Osteoblast (primary cell): ENCODE measurements at regions not wholly inside any gene's neighbourhood (a gene's known extent, or its start where the extent isn't known, plus 50 kb on each side); places are given as distances from the start of the nearest gene placed in this dataset.
A peak's percentile ranks its signal among the peaks of the same experiment; 100 is the strongest.

ENCODE experiments used
- DNase-seq: peaks from one replicate; pipeline ENCODE4 v3.0.0; 2011; ENCODE audit warnings: low spot score, mixed read lengths; ENCODE audit not compliant: insufficient read length; ENCODE audit errors: missing footprints
- H2AFZ ChIP-seq: 2 replicates; pipeline ENCODE4 v1.6.0; 2011; ENCODE audit warnings: mild to moderate bottlenecking, low read length
- H3K27ac ChIP-seq: 2 replicates; pipeline ENCODE4 v1.5.1; 2011; ENCODE audit warnings: mild to moderate bottlenecking, low read depth, low read length, moderate library complexity
- H3K27me3 ChIP-seq: 2 replicates; pipeline ENCODE4 v1.6.0; 2012; ENCODE audit warnings: mild to moderate bottlenecking, control low read depth, inconsistent platforms, low read length, moderate library complexity; ENCODE audit not compliant: insufficient read depth
- H3K36me3 ChIP-seq: 2 replicates; pipeline ENCODE4 v1.5.1; 2011; ENCODE audit warnings: mild to moderate bottlenecking, low read length, control low read depth, moderate library complexity; ENCODE audit not compliant: insufficient read depth
- H3K4me1 ChIP-seq: 2 replicates; pipeline ENCODE4 v1.5.1; 2011; ENCODE audit warnings: mild to moderate bottlenecking, low read length, control low read depth, moderate library complexity; ENCODE audit not compliant: insufficient read depth
- H3K4me2 ChIP-seq: 2 replicates; pipeline ENCODE4 v1.6.0; 2011; ENCODE audit warnings: mild to moderate bottlenecking, low read length; ENCODE audit not compliant: insufficient read depth
- H3K4me3 ChIP-seq: fragments of 200-600 bp; sonication (generic); 3 replicates; pipeline ENCODE4 v1.5.1; 2012; ENCODE audit warnings: mild to moderate bottlenecking, low read length, inconsistent platforms; ENCODE audit not compliant: insufficient read depth
- H3K79me2 ChIP-seq: 2 replicates; pipeline ENCODE4 v1.6.0; 2012; ENCODE audit warnings: mild to moderate bottlenecking, low read length, control low read depth, inconsistent platforms; ENCODE audit not compliant: insufficient read depth
- H3K9me3 ChIP-seq: 2 replicates; pipeline ENCODE4 v1.5.1; 2011; ENCODE audit warnings: low read depth, low read length, control low read depth
- H4K20me1 ChIP-seq: 2 replicates; pipeline ENCODE4 v1.6.0; 2012; ENCODE audit warnings: mild to moderate bottlenecking, low read length, control low read depth; ENCODE audit not compliant: insufficient read depth
- TF ChIP-seq, protein P1 (sequence below): IDR thresholded peaks from 2 replicates; pipeline ENCODE4 v1.5.1; 2011; ENCODE audit warnings: mild to moderate bottlenecking, low read depth, low read length, moderate library complexity; ENCODE audit errors: extremely low read depth

DNA sequence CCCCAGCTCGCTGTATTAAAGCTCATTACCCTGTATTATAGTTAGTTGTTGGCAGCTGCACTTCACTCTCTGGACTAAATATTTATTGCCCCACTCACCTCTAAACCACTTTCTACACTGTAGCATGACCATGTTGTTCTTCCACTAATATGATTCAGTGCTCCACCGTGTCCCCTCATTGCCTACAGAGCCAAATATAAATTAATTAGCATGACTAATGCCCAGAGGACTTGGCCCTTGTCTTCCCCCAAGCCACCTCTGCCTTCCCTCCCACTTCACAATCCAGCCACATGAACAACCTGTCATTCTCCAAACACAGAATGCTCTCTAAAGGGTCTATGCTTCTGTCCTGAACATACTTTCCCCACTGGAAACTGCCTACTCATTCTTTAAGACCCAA lies 276.5 kb downstream of the PLPP3 start:
- no peaks in the 10 kb centered on the region for H3K79me2 ChIP-seq
- TF ChIP-seq, protein P1, sequence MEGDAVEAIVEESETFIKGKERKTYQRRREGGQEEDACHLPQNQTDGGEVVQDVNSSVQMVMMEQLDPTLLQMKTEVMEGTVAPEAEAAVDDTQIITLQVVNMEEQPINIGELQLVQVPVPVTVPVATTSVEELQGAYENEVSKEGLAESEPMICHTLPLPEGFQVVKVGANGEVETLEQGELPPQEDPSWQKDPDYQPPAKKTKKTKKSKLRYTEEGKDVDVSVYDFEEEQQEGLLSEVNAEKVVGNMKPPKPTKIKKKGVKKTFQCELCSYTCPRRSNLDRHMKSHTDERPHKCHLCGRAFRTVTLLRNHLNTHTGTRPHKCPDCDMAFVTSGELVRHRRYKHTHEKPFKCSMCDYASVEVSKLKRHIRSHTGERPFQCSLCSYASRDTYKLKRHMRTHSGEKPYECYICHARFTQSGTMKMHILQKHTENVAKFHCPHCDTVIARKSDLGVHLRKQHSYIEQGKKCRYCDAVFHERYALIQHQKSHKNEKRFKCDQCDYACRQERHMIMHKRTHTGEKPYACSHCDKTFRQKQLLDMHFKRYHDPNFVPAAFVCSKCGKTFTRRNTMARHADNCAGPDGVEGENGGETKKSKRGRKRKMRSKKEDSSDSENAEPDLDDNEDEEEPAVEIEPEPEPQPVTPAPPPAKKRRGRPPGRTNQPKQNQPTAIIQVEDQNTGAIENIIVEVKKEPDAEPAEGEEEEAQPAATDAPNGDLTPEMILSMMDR: no peak
- DNase-seq: no peak
- H3K4me3 ChIP-seq: no peak overlapping the region
- no peak overlapping the region for H2AFZ ChIP-seq
- H3K4me1 ChIP-seq: peaks cover 14% of the 10 kb centered on the region
- no peak overlapping the region for H3K27ac ChIP-seq
- H3K36me3 ChIP-seq: no peaks in the 10 kb centered on the region
- H3K9me3 ChIP-seq: no peaks in the 10 kb centered on the region
- H3K4me2 ChIP-seq: no peak overlapping the region
- no peaks in the 10 kb centered on the region for H4K20me1 ChIP-seq
- H3K27me3 ChIP-seq: no peaks in the 10 kb centered on the region

DNA sequence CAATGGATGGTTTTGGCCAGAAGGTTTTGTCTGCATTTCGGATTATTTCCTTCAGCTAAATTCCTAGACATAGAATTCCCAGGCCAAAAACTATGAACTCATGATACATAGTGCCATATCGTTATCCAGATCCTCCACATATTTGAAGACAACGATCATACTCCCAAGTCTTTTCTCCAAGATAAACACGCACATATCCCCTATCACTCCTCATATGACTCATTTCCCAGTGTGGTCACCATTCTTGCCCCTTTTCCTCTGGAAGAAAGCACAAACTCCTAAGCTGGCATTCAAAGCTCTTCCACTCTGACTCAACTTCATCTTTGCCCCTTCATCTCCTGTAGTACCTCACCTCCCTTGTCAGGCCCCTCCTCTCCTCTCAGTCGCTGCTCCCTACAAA lies 277.6 kb downstream of the PLPP3 start:
- H2AFZ ChIP-seq: no peak overlapping the region
- H3K79me2 ChIP-seq: no peaks in the 10 kb centered on the region
- DNase-seq: peak; percentile 93
- H3K4me1 ChIP-seq: peaks cover 14% of the 10 kb centered on the region
- no peaks in the 10 kb centered on the region for H4K20me1 ChIP-seq
- peak overlapping the region; percentile 12 for H3K27ac ChIP-seq
- H3K27me3 ChIP-seq: no peaks in the 10 kb centered on the region
- no peaks in the 10 kb centered on the region for H3K36me3 ChIP-seq
- TF ChIP-seq, protein P1: no peak
- H3K9me3 ChIP-seq: no peaks in the 10 kb centered on the region
- no peak overlapping the region for H3K4me2 ChIP-seq
- H3K4me3 ChIP-seq: no peak overlapping the region

DNA sequence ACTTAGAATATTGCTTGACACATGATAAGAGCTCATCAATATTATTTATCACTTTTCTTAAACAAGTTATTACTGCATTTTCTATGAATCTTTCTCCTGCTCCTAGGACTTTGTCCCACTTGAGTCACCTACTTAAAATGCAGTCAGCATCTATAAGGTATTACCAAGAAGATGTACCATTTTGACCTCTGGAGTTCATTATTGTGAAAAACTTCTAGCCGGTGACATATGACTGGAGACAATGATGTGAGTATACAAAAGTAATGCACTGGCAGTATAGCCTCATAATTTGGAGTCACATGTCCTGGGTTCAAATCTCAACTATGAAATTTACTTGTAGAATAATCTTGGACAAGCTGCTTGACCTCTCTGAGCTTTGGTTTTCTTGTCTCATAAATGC lies 278.5 kb downstream of the PLPP3 start:
- H3K27me3 ChIP-seq: no peaks in the 10 kb centered on the region
- H3K4me3 ChIP-seq: no peak overlapping the region
- DNase-seq: no peak
- H3K4me1 ChIP-seq: peaks cover 14% of the 10 kb centered on the region
- no peak overlapping the region for H2AFZ ChIP-seq
- no peak overlapping the region for H3K27ac ChIP-seq
- no peak overlapping the region for H3K4me2 ChIP-seq
- no peaks in the 10 kb centered on the region for H3K9me3 ChIP-seq
- no peaks in the 10 kb centered on the region for H3K79me2 ChIP-seq
- H4K20me1 ChIP-seq: no peaks in the 10 kb centered on the region
- TF ChIP-seq, protein P1: no peak
- no peaks in the 10 kb centered on the region for H3K36me3 ChIP-seq

DNA sequence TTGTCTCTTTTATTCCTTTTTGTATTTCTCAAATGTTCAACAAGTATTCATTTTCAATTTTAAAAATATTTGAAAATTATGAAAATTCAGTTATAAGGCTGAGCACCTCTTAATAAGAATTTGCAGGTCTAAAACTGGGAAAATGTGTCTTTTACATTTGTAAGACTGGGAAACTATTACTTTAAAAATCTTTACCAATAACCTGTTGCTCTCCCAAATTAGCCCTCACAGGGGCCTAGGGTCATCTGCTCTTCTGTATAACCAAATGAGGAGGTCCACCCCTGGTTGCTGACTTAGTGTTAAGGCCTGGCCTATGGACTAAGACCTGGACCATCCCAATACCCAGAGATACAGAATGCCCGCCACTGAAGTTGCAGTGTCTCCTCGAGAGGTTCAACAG lies 280.5 kb downstream of the PLPP3 start:
- no peaks in the 10 kb centered on the region for H3K79me2 ChIP-seq
- no peak overlapping the region for H3K27ac ChIP-seq
- no peak for DNase-seq
- H3K4me3 ChIP-seq: no peak overlapping the region
- no peaks in the 10 kb centered on the region for H3K9me3 ChIP-seq
- H2AFZ ChIP-seq: no peak overlapping the region
- H3K36me3 ChIP-seq: no peaks in the 10 kb centered on the region
- no peaks in the 10 kb centered on the region for H3K27me3 ChIP-seq
- TF ChIP-seq, protein P1: no peak
- H4K20me1 ChIP-seq: no peaks in the 10 kb centered on the region
- no peak overlapping the region for H3K4me2 ChIP-seq
- peaks cover 14% of the 10 kb centered on the region for H3K4me1 ChIP-seq
